ENCODE measurements at regions not wholly inside any gene's neighbourhood (a gene's known extent, or its start where the extent isn't known, plus 50 kb on each side); places are given as distances from the start of the nearest gene placed in this dataset.

GRCh38 chr4:187125062-187125461 is 401.4 kb upstream of the FAT1 start:
- Histone ChIP-seq H3K4me2 (ENCODE audit: control insufficient read depth, extremely low read depth, insufficient read depth, low read depth, low read length) (no peak overlapping the region), H3K4me1 (ENCODE audit: control insufficient read depth, extremely low read depth, insufficient read depth, low read length) (peaks cover 28% of the 10 kb centered on the region), H3K36me3 (ENCODE audit: control insufficient read depth in 2 of 2, extremely low read depth in 1 of 2, insufficient read depth in 2 of 2, low read length in 2 of 2) (no peaks in the 10 kb centered on the region), H3K9ac (ENCODE audit: control insufficient read depth, extremely low read depth, insufficient read depth, low read length) (no peak overlapping the region), H2AFZ (ENCODE audit: control insufficient read depth, low read length) (no peak overlapping the region), H3K27me3 (ENCODE audit: control insufficient read depth, extremely low read depth, insufficient read depth, low read length) (no peaks in the 10 kb centered on the region), H3K9me3 (ENCODE audit: control insufficient read depth, low read depth, low read length) (peaks cover under 1% of the 10 kb centered on the region), H4K20me1 (ENCODE audit: control insufficient read depth, extremely low read depth, insufficient read depth, low read length) (no peaks in the 10 kb centered on the region), H3K27ac (ENCODE audit: control insufficient read depth, insufficient read depth, low read length) (no peak overlapping the region), H3K9me1 (ENCODE audit: control insufficient read depth, extremely low read depth, insufficient read depth, low read length) (no peaks in the 10 kb centered on the region), H3K79me2 (ENCODE audit: control insufficient read depth, insufficient read depth, low read length) (no peaks in the 10 kb centered on the region), H3K4me3 (ENCODE audit: control insufficient read depth in 2 of 3, extremely low read depth in 1 of 3, insufficient read depth in 2 of 3, low read depth in 1 of 3, low read length in 3 of 3) (no peak overlapping the region)
- FAIRE-seq (no peak), DNase-seq (ENCODE audit: low read depth, low spot score) (no peak)
- dilution Hi-C loops (cut with MboI; ENCODE audit: extremely low pct_ligation_motif_present, low sequenced_read_pairs): no loop called here
- no peak for TF ChIP-seq EZH2 (IDR thresholded peaks at IDR 0.05; ENCODE audit: low read length)
- TF ChIP-seq CTCF (optimal IDR thresholded peaks at IDR 0.05 in 1 of 3, IDR thresholded peaks at IDR 0.05 in 1 of 3, conservative IDR thresholded peaks at IDR 0.05 in 1 of 3; ENCODE audit: extremely low read depth in 1 of 3, insufficient read depth in 2 of 3, low read length in 3 of 3): no peak

- FAIRE-seq (no peak), DNase-seq (ENCODE audit: low read depth, low spot score) (no peak)
- Histone ChIP-seq H3K27me3 (ENCODE audit: control insufficient read depth, extremely low read depth, insufficient read depth, low read length) (no peaks in the 10 kb centered on the region), H3K4me2 (ENCODE audit: control insufficient read depth, extremely low read depth, insufficient read depth, low read depth, low read length) (no peak overlapping the region), H3K36me3 (ENCODE audit: control insufficient read depth in 2 of 2, extremely low read depth in 1 of 2, insufficient read depth in 2 of 2, low read length in 2 of 2) (no peaks in the 10 kb centered on the region), H3K9me1 (ENCODE audit: control insufficient read depth, extremely low read depth, insufficient read depth, low read length) (no peaks in the 10 kb centered on the region), H3K9ac (ENCODE audit: control insufficient read depth, extremely low read depth, insufficient read depth, low read length) (peak overlapping the region; percentile 81), H2AFZ (ENCODE audit: control insufficient read depth, low read length) (no peak overlapping the region), H3K79me2 (ENCODE audit: control insufficient read depth, insufficient read depth, low read length) (no peaks in the 10 kb centered on the region), H3K9me3 (ENCODE audit: control insufficient read depth, low read depth, low read length) (peaks cover 6% of the 10 kb centered on the region), H3K4me3 (ENCODE audit: control insufficient read depth in 2 of 3, extremely low read depth in 1 of 3, insufficient read depth in 2 of 3, low read depth in 1 of 3, low read length in 3 of 3) (no peak overlapping the region), H4K20me1 (ENCODE audit: control insufficient read depth, extremely low read depth, insufficient read depth, low read length) (no peaks in the 10 kb centered on the region), H3K27ac (ENCODE audit: control insufficient read depth, insufficient read depth, low read length) (peak overlapping the region; percentile 98), H3K4me1 (ENCODE audit: control insufficient read depth, extremely low read depth, insufficient read depth, low read length) (peaks cover 30% of the 10 kb centered on the region)
- dilution Hi-C loops (cut with MboI; ENCODE audit: extremely low pct_ligation_motif_present, low sequenced_read_pairs): no loop called here
- TF ChIP-seq CTCF (optimal IDR thresholded peaks at IDR 0.05 in 1 of 3, IDR thresholded peaks at IDR 0.05 in 1 of 3, conservative IDR thresholded peaks at IDR 0.05 in 1 of 3; ENCODE audit: extremely low read depth in 1 of 3, insufficient read depth in 2 of 3, low read length in 3 of 3) (no peak), EZH2 (IDR thresholded peaks at IDR 0.05; ENCODE audit: low read length) (no peak)
These were observed 403.8 kb upstream of the FAT1 start for GRCh38 chr4:187127456-187127855.
